ENCODE measurements at regions not wholly inside any gene's neighbourhood (a gene's known extent, or its start where the extent isn't known, plus 50 kb on each side); places are given as distances from the start of the nearest gene placed in this dataset.

DNA sequence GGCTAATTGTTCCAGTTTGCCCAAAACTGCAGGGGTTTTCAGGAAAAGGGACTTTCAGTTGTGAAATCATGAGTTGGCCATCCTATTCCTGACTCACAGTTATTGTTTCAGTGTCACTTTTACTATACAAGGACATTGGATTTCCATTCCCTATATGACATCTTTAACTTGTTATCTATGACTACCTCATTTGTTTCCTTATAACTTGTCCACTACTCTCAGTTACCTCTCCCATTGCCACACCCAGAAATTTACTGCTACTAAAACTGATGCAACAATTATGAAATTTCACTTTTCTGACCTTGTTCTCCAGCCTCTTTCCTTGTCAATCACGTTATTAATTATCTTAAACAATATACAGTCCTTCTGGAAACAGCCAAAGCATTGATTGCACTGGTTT, 116.5 kb upstream of the ZNF804A start:
- no peaks in the 10 kb centered on the region for H4K20me1 ChIP-seq (ENCODE audit: insufficient read depth, low read length)
- no peak for DNase-seq (ENCODE audit: insufficient read length, low spot score, missing footprints)
- H3K36me3 ChIP-seq (ENCODE audit: insufficient read depth, low read length) = no peaks in the 10 kb centered on the region
- no peaks in the 10 kb centered on the region for H3K79me2 ChIP-seq (ENCODE audit: insufficient read depth, low read length)
- H3K27ac ChIP-seq (ENCODE audit: low read depth, low read length) = no peak overlapping the region
- H3K4me2 ChIP-seq (ENCODE audit: insufficient read depth, low read length) = no peak overlapping the region
- H3K4me3 ChIP-seq (ENCODE audit: insufficient read depth, low read length) = no peak overlapping the region
- no peak for TF ChIP-seq CTCF (IDR thresholded peaks at IDR 0.05; ENCODE audit: extremely low read depth, low read depth, low read length)
- H3K9me3 ChIP-seq (ENCODE audit: low read depth, low read length) = no peaks in the 10 kb centered on the region
- no peaks in the 10 kb centered on the region for H3K27me3 ChIP-seq (ENCODE audit: insufficient read depth, low read length)
- no peak overlapping the region for H2AFZ ChIP-seq (ENCODE audit: low read length)
- H3K4me1 ChIP-seq (ENCODE audit: insufficient read depth, low read length) = no peaks in the 10 kb centered on the region

DNA sequence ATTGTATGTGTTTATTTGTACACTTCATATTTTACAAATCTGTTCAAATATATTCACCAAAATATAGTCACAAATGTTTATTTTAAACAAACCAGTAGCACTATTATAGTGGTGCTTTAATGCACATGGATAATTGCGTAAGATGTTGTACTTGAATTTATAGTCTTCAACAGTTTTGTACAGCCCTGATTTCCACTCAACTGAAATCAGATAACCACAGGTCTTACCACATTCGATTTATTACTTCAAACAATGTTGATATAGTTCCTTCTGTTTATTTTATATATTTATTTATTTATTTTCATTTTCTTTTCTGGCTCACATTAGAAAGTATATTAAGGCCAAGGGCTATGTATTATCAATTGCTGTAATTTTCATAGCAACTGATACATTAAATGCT, 99.4 kb upstream of the ZNF804A start:
- Histone ChIP-seq H3K4me2 (ENCODE audit: insufficient read depth, low read length) (no peak overlapping the region), H3K27me3 (ENCODE audit: insufficient read depth, low read length) (no peaks in the 10 kb centered on the region), H3K9me3 (ENCODE audit: low read depth, low read length) (no peaks in the 10 kb centered on the region), H3K4me3 (ENCODE audit: insufficient read depth, low read length) (no peak overlapping the region), H3K79me2 (ENCODE audit: insufficient read depth, low read length) (no peaks in the 10 kb centered on the region), H4K20me1 (ENCODE audit: insufficient read depth, low read length) (no peaks in the 10 kb centered on the region), H3K27ac (ENCODE audit: low read depth, low read length) (no peak overlapping the region), H2AFZ (ENCODE audit: low read length) (no peak overlapping the region), H3K36me3 (ENCODE audit: insufficient read depth, low read length) (no peaks in the 10 kb centered on the region), H3K4me1 (ENCODE audit: insufficient read depth, low read length) (no peaks in the 10 kb centered on the region)
- no peak for DNase-seq (ENCODE audit: insufficient read length, low spot score, missing footprints)
- no peak for TF ChIP-seq CTCF (IDR thresholded peaks at IDR 0.05; ENCODE audit: extremely low read depth, low read depth, low read length)

- H3K4me2 ChIP-seq (ENCODE audit: insufficient read depth, low read length) = no peak overlapping the region
- no peaks in the 10 kb centered on the region for H3K79me2 ChIP-seq (ENCODE audit: insufficient read depth, low read length)
- no peak overlapping the region for H3K4me3 ChIP-seq (ENCODE audit: insufficient read depth, low read length)
- H3K9me3 ChIP-seq (ENCODE audit: low read depth, low read length) = peaks cover under 1% of the 10 kb centered on the region
- no peak for DNase-seq (ENCODE audit: insufficient read length, low spot score, missing footprints)
- no peaks in the 10 kb centered on the region for H3K27me3 ChIP-seq (ENCODE audit: insufficient read depth, low read length)
- no peak overlapping the region for H2AFZ ChIP-seq (ENCODE audit: low read length)
- TF ChIP-seq CTCF (IDR thresholded peaks at IDR 0.05; ENCODE audit: extremely low read depth, low read depth, low read length) = no peak
- H4K20me1 ChIP-seq (ENCODE audit: insufficient read depth, low read length) = no peaks in the 10 kb centered on the region
- H3K4me1 ChIP-seq (ENCODE audit: insufficient read depth, low read length) = no peaks in the 10 kb centered on the region
- no peaks in the 10 kb centered on the region for H3K36me3 ChIP-seq (ENCODE audit: insufficient read depth, low read length)
- H3K27ac ChIP-seq (ENCODE audit: low read depth, low read length) = no peak overlapping the region
Observed at GRCh38 chr2:184504252-184504651, 94.1 kb upstream of the ZNF804A start.

DNA sequence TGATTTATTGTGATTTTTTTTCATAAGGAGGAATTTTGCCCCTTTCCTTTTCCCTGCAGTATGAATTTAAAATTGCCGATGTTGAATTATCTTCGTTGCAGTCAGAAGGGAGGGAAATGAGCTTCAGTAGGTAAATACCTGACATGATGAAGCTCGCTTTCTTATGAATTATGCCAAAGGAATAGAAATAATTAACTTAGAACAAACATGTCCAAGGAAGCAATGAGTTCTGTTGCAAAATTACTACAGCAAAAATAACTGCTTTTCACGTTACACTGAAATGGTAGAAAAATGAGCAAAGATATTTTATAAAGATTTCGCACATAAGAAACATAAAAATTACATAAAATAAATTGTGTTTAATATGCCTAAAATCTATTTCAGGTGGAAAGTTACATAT, 91.1 kb upstream of the ZNF804A start:
- no peaks in the 10 kb centered on the region for H3K27me3 ChIP-seq (ENCODE audit: insufficient read depth, low read length)
- H3K36me3 ChIP-seq (ENCODE audit: insufficient read depth, low read length) = no peaks in the 10 kb centered on the region
- peaks cover 2% of the 10 kb centered on the region for H3K9me3 ChIP-seq (ENCODE audit: low read depth, low read length)
- H3K4me3 ChIP-seq (ENCODE audit: insufficient read depth, low read length) = no peak overlapping the region
- H3K4me1 ChIP-seq (ENCODE audit: insufficient read depth, low read length) = no peaks in the 10 kb centered on the region
- H2AFZ ChIP-seq (ENCODE audit: low read length) = no peak overlapping the region
- H3K79me2 ChIP-seq (ENCODE audit: insufficient read depth, low read length) = no peaks in the 10 kb centered on the region
- H3K4me2 ChIP-seq (ENCODE audit: insufficient read depth, low read length) = no peak overlapping the region
- no peaks in the 10 kb centered on the region for H4K20me1 ChIP-seq (ENCODE audit: insufficient read depth, low read length)
- H3K27ac ChIP-seq (ENCODE audit: low read depth, low read length) = no peak overlapping the region
- no peak for TF ChIP-seq CTCF (IDR thresholded peaks at IDR 0.05; ENCODE audit: extremely low read depth, low read depth, low read length)
- DNase-seq (ENCODE audit: insufficient read length, low spot score, missing footprints) = no peak

Measured in osteoblast (primary cell).